ENCODE measurements at regions not wholly inside any gene's neighbourhood (a gene's known extent, or its start where the extent isn't known, plus 50 kb on each side); places are given as distances from the start of the nearest gene placed in this dataset.

GRCh38 chr12:107931761-107932160, 157.3 kb downstream of the ASCL4 start:
- Histone ChIP-seq H3K27ac (ENCODE audit: low read depth in 1 of 3, low read length in 2 of 3) (no peak overlapping the region), H3K9me3 (ENCODE audit: control insufficient read depth in 2 of 2, insufficient read depth in 1 of 2, low read depth in 1 of 2, low read length in 1 of 2) (no peaks in the 10 kb centered on the region)

GRCh38 chr12:107938446-107938845, 163.9 kb downstream of the ASCL4 start:
- peaks cover 0 to 2% (median 0%) of the 10 kb centered on the region in 3 donors for H3K27me3 ChIP-seq (ENCODE audit: control insufficient read depth in 3 of 3, insufficient read depth in 3 of 3, low read length in 3 of 3)
- no peak overlapping the region for H3K4me3 ChIP-seq (ENCODE audit: low read depth in 1 of 3, low read length in 3 of 3)
- DNase-seq (peak in 1 of 2 donors; percentile 66), FAIRE-seq (no peak)
- H3K9me3 ChIP-seq (ENCODE audit: control insufficient read depth in 2 of 2, insufficient read depth in 1 of 2, low read depth in 1 of 2, low read length in 1 of 2) = peaks cover 0 to 2% of the 10 kb centered on the region in 2 donors
- H3K27ac ChIP-seq (ENCODE audit: low read depth in 1 of 3, low read length in 2 of 3) = no peak overlapping the region
- H3K36me3 ChIP-seq (ENCODE audit: control insufficient read depth in 3 of 3, insufficient read depth in 2 of 3, low read depth in 1 of 3, low read length in 3 of 3) = no peaks in the 10 kb centered on the region
- WGBS, 3 donors = 10 to 33% (median 14%) methylated on average over 1 of the region's 1 CpG
- no peaks in the 10 kb centered on the region for H3K4me1 ChIP-seq (ENCODE audit: control insufficient read depth in 3 of 3, insufficient read depth in 2 of 3, low read depth in 1 of 3, low read length in 2 of 3)

More at GRCh38 chr12:107931761-107932160, 157.3 kb downstream of the ASCL4 start:
- Histone ChIP-seq H3K4me1 (ENCODE audit: control insufficient read depth in 3 of 3, insufficient read depth in 2 of 3, low read depth in 1 of 3, low read length in 2 of 3) (no peaks in the 10 kb centered on the region), H3K4me3 (ENCODE audit: low read depth in 1 of 3, low read length in 3 of 3) (no peak overlapping the region), H3K36me3 (ENCODE audit: control insufficient read depth in 3 of 3, insufficient read depth in 2 of 3, low read depth in 1 of 3, low read length in 3 of 3) (no peaks in the 10 kb centered on the region), H3K27me3 (ENCODE audit: control insufficient read depth in 3 of 3, insufficient read depth in 3 of 3, low read length in 3 of 3) (no peaks in the 10 kb centered on the region)
- no peak for FAIRE-seq
- DNase-seq = no peak
- 50 to 66% (median 58%) methylated on average over 5 of the region's 5 CpGs for WGBS, 3 donors

GRCh38 chr12:107948391-107948945, 174.0 kb downstream of the ASCL4 start:
- no peaks in the 10 kb centered on the region for H3K36me3 ChIP-seq (ENCODE audit: control insufficient read depth in 3 of 3, insufficient read depth in 2 of 3, low read depth in 1 of 3, low read length in 3 of 3)
- no peak overlapping the region for H3K27ac ChIP-seq (ENCODE audit: low read depth in 1 of 3, low read length in 2 of 3)
- whole genome bisulfite sequencing, 3 donors = 81 to 83% (median 82%) methylated on average over 12 of the region's 12 CpGs
- FAIRE-seq (no peak), DNase-seq (no peak)
- no peaks in the 10 kb centered on the region for H3K9me3 ChIP-seq (ENCODE audit: control insufficient read depth in 2 of 2, insufficient read depth in 1 of 2, low read depth in 1 of 2, low read length in 1 of 2)
- no peaks in the 10 kb centered on the region for H3K4me1 ChIP-seq (ENCODE audit: control insufficient read depth in 3 of 3, insufficient read depth in 2 of 3, low read depth in 1 of 3, low read length in 2 of 3)
- H3K4me3 ChIP-seq (ENCODE audit: low read depth in 1 of 3, low read length in 3 of 3) = no peak overlapping the region
- no peaks in the 10 kb centered on the region for H3K27me3 ChIP-seq (ENCODE audit: control insufficient read depth in 3 of 3, insufficient read depth in 3 of 3, low read length in 3 of 3)

GRCh38 chr12:107951024-107951423, 176.5 kb downstream of the ASCL4 start:
- WGBS, 3 donors = 77 to 91% (median 82%) methylated on average over 2 of the region's 2 CpGs
- Histone ChIP-seq H3K4me1 (ENCODE audit: control insufficient read depth in 3 of 3, insufficient read depth in 2 of 3, low read depth in 1 of 3, low read length in 2 of 3) (no peaks in the 10 kb centered on the region), H3K4me3 (ENCODE audit: low read depth in 1 of 3, low read length in 3 of 3) (no peak overlapping the region), H3K27ac (ENCODE audit: low read depth in 1 of 3, low read length in 2 of 3) (no peak overlapping the region), H3K36me3 (ENCODE audit: control insufficient read depth in 3 of 3, insufficient read depth in 2 of 3, low read depth in 1 of 3, low read length in 3 of 3) (no peaks in the 10 kb centered on the region), H3K27me3 (ENCODE audit: control insufficient read depth in 3 of 3, insufficient read depth in 3 of 3, low read length in 3 of 3) (no peaks in the 10 kb centered on the region), H3K9me3 (ENCODE audit: control insufficient read depth in 2 of 2, insufficient read depth in 1 of 2, low read depth in 1 of 2, low read length in 1 of 2) (no peaks in the 10 kb centered on the region)
- DNase-seq = no peak
- no peak for FAIRE-seq

GRCh38 chr12:107955966-107956643, 173.0 kb upstream of the WSCD2 start:
- FAIRE-seq (no peak), DNase-seq (peak in 1 of 2 donors; percentile 2)
- Histone ChIP-seq H3K9me3 (ENCODE audit: control insufficient read depth in 2 of 2, insufficient read depth in 1 of 2, low read depth in 1 of 2, low read length in 1 of 2) (no peaks in the 10 kb centered on the region), H3K36me3 (ENCODE audit: control insufficient read depth in 3 of 3, insufficient read depth in 2 of 3, low read depth in 1 of 3, low read length in 3 of 3) (no peaks in the 10 kb centered on the region), H3K27ac (ENCODE audit: low read depth in 1 of 3, low read length in 2 of 3) (no peak overlapping the region), H3K27me3 (ENCODE audit: control insufficient read depth in 3 of 3, insufficient read depth in 3 of 3, low read length in 3 of 3) (peaks cover 0 to 3% (median 0%) of the 10 kb centered on the region in 3 donors), H3K4me1 (ENCODE audit: control insufficient read depth in 3 of 3, insufficient read depth in 2 of 3, low read depth in 1 of 3, low read length in 2 of 3) (no peaks in the 10 kb centered on the region), H3K4me3 (ENCODE audit: low read depth in 1 of 3, low read length in 3 of 3) (no peak overlapping the region)
- 43 to 56% (median 54%) methylated on average over 6 of the region's 6 CpGs for WGBS, 3 donors

- no peak for FAIRE-seq
- no peaks in the 10 kb centered on the region for H3K36me3 ChIP-seq (ENCODE audit: control insufficient read depth in 3 of 3, insufficient read depth in 2 of 3, low read depth in 1 of 3, low read length in 3 of 3)
- H3K4me3 ChIP-seq (ENCODE audit: low read depth in 1 of 3, low read length in 3 of 3) = no peak overlapping the region
- H3K27me3 ChIP-seq (ENCODE audit: control insufficient read depth in 3 of 3, insufficient read depth in 3 of 3, low read length in 3 of 3) = peaks cover 0 to 3% (median 0%) of the 10 kb centered on the region in 3 donors
- H3K4me1 ChIP-seq (ENCODE audit: control insufficient read depth in 3 of 3, insufficient read depth in 2 of 3, low read depth in 1 of 3, low read length in 2 of 3) = no peaks in the 10 kb centered on the region
- DNase-seq = no peak
- no peak overlapping the region for H3K27ac ChIP-seq (ENCODE audit: low read depth in 1 of 3, low read length in 2 of 3)
- H3K9me3 ChIP-seq (ENCODE audit: control insufficient read depth in 2 of 2, insufficient read depth in 1 of 2, low read depth in 1 of 2, low read length in 1 of 2) = no peaks in the 10 kb centered on the region
Measured at GRCh38 chr12:107957459-107957858, 171.6 kb upstream of the WSCD2 start.

- Histone ChIP-seq H3K27ac (ENCODE audit: low read depth in 1 of 3, low read length in 2 of 3) (no peak overlapping the region), H3K4me3 (ENCODE audit: low read depth in 1 of 3, low read length in 3 of 3) (no peak overlapping the region), H3K4me1 (ENCODE audit: control insufficient read depth in 3 of 3, insufficient read depth in 2 of 3, low read depth in 1 of 3, low read length in 2 of 3) (no peaks in the 10 kb centered on the region), H3K36me3 (ENCODE audit: control insufficient read depth in 3 of 3, insufficient read depth in 2 of 3, low read depth in 1 of 3, low read length in 3 of 3) (no peaks in the 10 kb centered on the region), H3K27me3 (ENCODE audit: control insufficient read depth in 3 of 3, insufficient read depth in 3 of 3, low read length in 3 of 3) (peaks cover 0 to 3% (median 0%) of the 10 kb centered on the region in 3 donors), H3K9me3 (ENCODE audit: control insufficient read depth in 2 of 2, insufficient read depth in 1 of 2, low read depth in 1 of 2, low read length in 1 of 2) (no peaks in the 10 kb centered on the region)
- WGBS, 3 donors = 61 to 69% (median 62%) methylated on average over 6 of the region's 6 CpGs
- DNase-seq (no peak), FAIRE-seq (no peak)
Measured at GRCh38 chr12:107963635-107964034, 165.5 kb upstream of the WSCD2 start.

- FAIRE-seq (no peak), DNase-seq (no peak)
- Histone ChIP-seq H3K4me1 (ENCODE audit: control insufficient read depth in 3 of 3, insufficient read depth in 2 of 3, low read depth in 1 of 3, low read length in 2 of 3) (no peaks in the 10 kb centered on the region), H3K9me3 (ENCODE audit: control insufficient read depth in 2 of 2, insufficient read depth in 1 of 2, low read depth in 1 of 2, low read length in 1 of 2) (no peaks in the 10 kb centered on the region), H3K4me3 (ENCODE audit: low read depth in 1 of 3, low read length in 3 of 3) (no peak overlapping the region), H3K27me3 (ENCODE audit: control insufficient read depth in 3 of 3, insufficient read depth in 3 of 3, low read length in 3 of 3) (no peaks in the 10 kb centered on the region), H3K36me3 (ENCODE audit: control insufficient read depth in 3 of 3, insufficient read depth in 2 of 3, low read depth in 1 of 3, low read length in 3 of 3) (no peaks in the 10 kb centered on the region), H3K27ac (ENCODE audit: low read depth in 1 of 3, low read length in 2 of 3) (no peak overlapping the region)
- WGBS, 3 donors = 49 to 61% (median 59%) methylated on average over 4 of the region's 4 CpGs
Measured at GRCh38 chr12:107967170-107967569, 161.9 kb upstream of the WSCD2 start.

GRCh38 chr12:107973950-107974349, 155.1 kb upstream of the WSCD2 start:
- Histone ChIP-seq H3K36me3 (ENCODE audit: control insufficient read depth in 3 of 3, insufficient read depth in 2 of 3, low read depth in 1 of 3, low read length in 3 of 3) (no peaks in the 10 kb centered on the region), H3K4me3 (ENCODE audit: low read depth in 1 of 3, low read length in 3 of 3) (no peak overlapping the region), H3K4me1 (ENCODE audit: control insufficient read depth in 3 of 3, insufficient read depth in 2 of 3, low read depth in 1 of 3, low read length in 2 of 3) (no peaks in the 10 kb centered on the region), H3K27ac (ENCODE audit: low read depth in 1 of 3, low read length in 2 of 3) (no peak overlapping the region), H3K27me3 (ENCODE audit: control insufficient read depth in 3 of 3, insufficient read depth in 3 of 3, low read length in 3 of 3) (peaks cover 0 to 6% (median 0%) of the 10 kb centered on the region in 3 donors), H3K9me3 (ENCODE audit: control insufficient read depth in 2 of 2, insufficient read depth in 1 of 2, low read depth in 1 of 2, low read length in 1 of 2) (no peaks in the 10 kb centered on the region)
- no peak for FAIRE-seq
- DNase-seq = no peak

Data from small intestine (tissue), 7 donors.